H9 (cell line): ENCODE measurements at regions not wholly inside any gene's neighbourhood (a gene's known extent, or its start where the extent isn't known, plus 50 kb on each side); places are given as distances from the start of the nearest gene placed in this dataset.
A peak's percentile ranks its signal among the peaks of the same experiment; 100 is the strongest.

Source experiments
- DNase-seq: peaks from one replicate; pipeline ENCODE4 v3.0.0-alpha.2; 2017
- H2AFZ ChIP-seq: one replicate; pipeline ENCODE4 v1.6.1; 2013; ENCODE audit warnings: mild to moderate bottlenecking, low read length, control low read depth, moderate library complexity
- H2AK5ac ChIP-seq: 2 replicates; pipeline ENCODE4 v1.6.1; 2013; ENCODE audit warnings: low read length, control low read depth, mixed read lengths; ENCODE audit not compliant: insufficient read length
- H2BK120ac ChIP-seq: one replicate; pipeline ENCODE4 v1.6.1; 2013; ENCODE audit warnings: low read depth, mild to moderate bottlenecking, low read length, control low read depth, inconsistent platforms; ENCODE audit not compliant: poor library complexity, severe bottlenecking
- H2BK12ac ChIP-seq: 2 replicates; pipeline ENCODE4 v1.6.1; 2013; ENCODE audit warnings: low read length, control low read depth, mixed read lengths, low read depth; ENCODE audit not compliant: insufficient read length
- H2BK15ac ChIP-seq: 2 replicates; pipeline ENCODE4 v1.6.1; 2013; ENCODE audit warnings: low read depth, low read length, control low read depth
- H2BK20ac ChIP-seq: one replicate; pipeline ENCODE4 v1.6.1; 2013; ENCODE audit warnings: low read depth, mild to moderate bottlenecking, low read length, control low read depth, inconsistent platforms; ENCODE audit not compliant: poor library complexity, severe bottlenecking
- H2BK5ac ChIP-seq: 2 replicates; pipeline ENCODE4 v1.6.1; 2013; ENCODE audit warnings: low read length, control low read depth, mixed read lengths; ENCODE audit not compliant: insufficient read length
- H3K14ac ChIP-seq: 2 replicates; pipeline ENCODE4 v1.6.1; 2013; ENCODE audit warnings: low read length, control low read depth; ENCODE audit not compliant: insufficient read depth
- H3K18ac ChIP-seq: 2 replicates; pipeline ENCODE4 v1.6.1; 2013; ENCODE audit warnings: low read depth, mild to moderate bottlenecking, mixed read lengths, low read length, control low read depth; ENCODE audit not compliant: insufficient read length
- H3K23ac ChIP-seq: 2 replicates; pipeline ENCODE4 v1.6.1; 2013; ENCODE audit warnings: low read length, control low read depth, mixed read lengths, low read depth; ENCODE audit not compliant: insufficient read length
- H3K23me2 ChIP-seq: 2 replicates; pipeline ENCODE4 v1.6.1; 2013; ENCODE audit warnings: low read depth, mild to moderate bottlenecking, mixed read lengths, low read length, control low read depth; ENCODE audit not compliant: insufficient read length, poor library complexity, severe bottlenecking
- H3K27ac ChIP-seq: 2 replicates; pipeline ENCODE4 v1.5.1; 2013; ENCODE audit warnings: low read length, control low read depth, mixed read lengths, low read depth; ENCODE audit not compliant: insufficient read length
- H3K27me3 ChIP-seq: 2 replicates; pipeline ENCODE4 v1.6.1; 2013; ENCODE audit warnings: low read length, control low read depth, inconsistent platforms; ENCODE audit not compliant: insufficient read depth
- H3K4ac ChIP-seq: 2 replicates; pipeline ENCODE4 v1.6.1; 2013; ENCODE audit warnings: low read depth, mild to moderate bottlenecking, control low read depth, inconsistent platforms, low read length, moderate library complexity
- H3K4me1 ChIP-seq: 2 replicates; pipeline ENCODE4 v1.6.1; 2013; ENCODE audit warnings: low read length, control low read depth, inconsistent platforms; ENCODE audit not compliant: insufficient read depth
- H3K4me2 ChIP-seq: 2 replicates; pipeline ENCODE4 v1.6.1; 2013; ENCODE audit warnings: low read length, control low read depth, mixed read lengths; ENCODE audit not compliant: insufficient read length, insufficient read depth
- H3K56ac ChIP-seq: 2 replicates; pipeline ENCODE4 v1.6.1; 2013; ENCODE audit warnings: low read depth, mild to moderate bottlenecking, mixed read lengths, low read length, control low read depth; ENCODE audit not compliant: insufficient read length
- H3K79me1 ChIP-seq: 2 replicates; pipeline ENCODE4 v1.6.1; 2013; ENCODE audit warnings: low read depth, mild to moderate bottlenecking, moderate library complexity, low read length, control low read depth, inconsistent platforms; ENCODE audit not compliant: insufficient read depth, poor library complexity, severe bottlenecking
- H3K79me2 ChIP-seq: 2 replicates; pipeline ENCODE4 v1.6.1; 2013; ENCODE audit warnings: low read length, control low read depth, inconsistent platforms; ENCODE audit not compliant: insufficient read depth
- H3K9ac ChIP-seq: 2 replicates; pipeline ENCODE4 v1.6.1; 2013; ENCODE audit warnings: low read length, control low read depth, mixed read lengths; ENCODE audit not compliant: insufficient read length; ENCODE audit errors: extremely low read depth
- H3K9me3 ChIP-seq: one replicate; pipeline ENCODE4 v1.6.1; 2013; ENCODE audit warnings: low read depth, low read length, inconsistent platforms; ENCODE audit not compliant: control insufficient read depth
- H3T11ph ChIP-seq: one replicate; pipeline ENCODE4 v1.6.1; 2013; ENCODE audit warnings: mild to moderate bottlenecking, low read length, control low read depth, inconsistent platforms
- H4K20me1 ChIP-seq: one replicate; pipeline ENCODE4 v1.6.1; 2013; ENCODE audit not compliant: control insufficient read depth, insufficient read length, insufficient read depth
- H4K5ac ChIP-seq: 2 replicates; pipeline ENCODE4 v1.6.1; 2013; ENCODE audit warnings: low read depth, mild to moderate bottlenecking, mixed read lengths, low read length, control low read depth; ENCODE audit not compliant: insufficient read length
- H4K8ac ChIP-seq: replicated peaks from 2 replicates; pipeline ENCODE4 v1.6.1; 2013; ENCODE audit warnings: low read length, control low read depth, mixed read lengths, low read depth; ENCODE audit not compliant: insufficient read length
- H4K91ac ChIP-seq: 2 replicates; pipeline ENCODE4 v1.6.1; 2013; ENCODE audit warnings: low read depth, mild to moderate bottlenecking, moderate library complexity, mixed read lengths, low read length, control low read depth; ENCODE audit not compliant: insufficient read length
- H3K27ac Mint-ChIP-seq, 3 experiments: 2 replicates in 2 of 3; 3 replicates in 1 of 3; pipeline ENCODE4 v1.8.0; 2020 to 2021; ENCODE audit warnings: mixed read lengths in 3 of 3, mild to moderate bottlenecking in 1 of 3, moderate library complexity in 1 of 3
- H3K27me3 Mint-ChIP-seq: 2 replicates; pipeline ENCODE4 v1.8.0; 2021; ENCODE audit warnings: low read depth, mild to moderate bottlenecking, moderate library complexity, mixed read lengths
- H3K36me3 Mint-ChIP-seq, 3 experiments: 2 replicates in 2 of 3; 3 replicates in 1 of 3; pipeline ENCODE4 v1.8.0; 2020 to 2021; ENCODE audit warnings: low read depth in 3 of 3, mixed read lengths in 3 of 3; ENCODE audit not compliant: insufficient read depth in 1 of 3
- H3K4me1 Mint-ChIP-seq, 2 experiments: 2 replicates each; pipeline ENCODE4 v1.8.0; 2020; ENCODE audit warnings: mixed read lengths in 2 of 2
- H3K4me3 Mint-ChIP-seq, 2 experiments: 2 replicates in 1 of 2; 3 replicates in 1 of 2; pipeline ENCODE4 v1.8.0; 2020 to 2021; ENCODE audit warnings: mild to moderate bottlenecking in 2 of 2, mixed read lengths in 2 of 2, moderate library complexity in 1 of 2
- H3K9me3 Mint-ChIP-seq, 2 experiments: 2 replicates in 1 of 2; 3 replicates in 1 of 2; pipeline ENCODE4 v1.8.0; 2020; ENCODE audit warnings: mild to moderate bottlenecking in 2 of 2, mixed read lengths in 2 of 2, moderate library complexity in 1 of 2
- WGBS: extraction: QIAGEN DNeasy Blood & Tissue Kit; methylation state at CpG from one replicate; pipeline ENCODE4 v1.1.7; 2013; ENCODE audit warnings: missing lambda C conversion rate, low lambda C conversion rate, mixed read lengths; ENCODE audit not compliant: insufficient read length; ENCODE audit errors: extremely low coverage; 5-methylcytosine and 5-hydroxymethylcytosine counted together
- TF ChIP-seq, protein P1 (sequence below): fragments of 200-600 bp; sonication (generic); conservative IDR thresholded peaks from 3 replicates; pipeline ENCODE4 v1.8.0; 2021; ENCODE audit warnings: antibody characterized with exemption, mild to moderate bottlenecking

DNA sequence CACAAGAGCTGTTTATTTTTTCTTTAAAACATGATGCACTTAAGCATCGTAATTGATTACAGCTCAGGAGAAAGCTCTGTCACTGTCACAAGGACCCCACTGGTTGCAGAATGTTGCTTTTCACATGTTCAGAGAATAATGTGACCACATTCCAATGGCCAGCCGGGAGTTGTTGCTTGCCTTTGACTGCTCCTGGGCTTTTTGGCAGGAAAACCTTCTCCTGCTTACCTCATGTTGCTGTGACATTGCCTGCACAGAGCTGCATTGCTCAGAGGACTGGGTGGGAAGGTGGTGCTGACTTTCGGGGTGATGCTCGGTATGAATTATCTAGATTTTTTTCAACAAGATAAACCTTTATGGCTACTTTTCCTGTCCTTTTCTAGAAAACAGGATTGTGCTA lies 88.2 kb downstream of the PALM2AKAP2 start:
- Histone ChIP-seq H2BK12ac (no peak overlapping the region), H3K79me2 (no peaks in the 10 kb centered on the region)
- H3K9me3 Mint-ChIP-seq: no peaks in the 10 kb centered on the region

More for the DNA sequence above, 88.2 kb downstream of the PALM2AKAP2 start:
- Histone ChIP-seq H3K4me2 (no peak overlapping the region), H2BK120ac (no peak overlapping the region), H2BK5ac (no peak overlapping the region), H3K4me1 (no peaks in the 10 kb centered on the region), H3K27ac (no peak overlapping the region), H3K4ac (no peak overlapping the region), H3K9ac (no peak overlapping the region), H2AK5ac (no peak overlapping the region), H3K14ac (no peak overlapping the region), H3K18ac (no peak overlapping the region), H3K56ac (no peak overlapping the region), H4K8ac (no peak overlapping the region), H2AFZ (no peak overlapping the region), H2BK20ac (no peak overlapping the region), H2BK15ac (no peak overlapping the region), H4K20me1 (no peaks in the 10 kb centered on the region), H3K9me3 (no peaks in the 10 kb centered on the region), H3T11ph (no peak overlapping the region), H4K5ac (no peak overlapping the region), H3K79me1 (no peaks in the 10 kb centered on the region), H3K27me3 (no peaks in the 10 kb centered on the region), H3K23ac (no peak overlapping the region), H3K23me2 (no peaks in the 10 kb centered on the region), H4K91ac (no peak overlapping the region)
- Mint-ChIP-seq H3K27ac (peak overlapping the region in 1 of 3 experiments; percentile 77; a peak in 1 of 7 replicates), H3K4me3 (no peak overlapping the region), H3K4me1 (peaks cover 5 to 10% of the 10 kb centered on the region in 2 experiments), H3K36me3 (no peaks in the 10 kb centered on the region), H3K27me3 (no peaks in the 10 kb centered on the region)
- no CpG with 5 or more reads among the region's 4 CpGs for WGBS
- no peak for DNase-seq
- TF ChIP-seq, protein P1, sequence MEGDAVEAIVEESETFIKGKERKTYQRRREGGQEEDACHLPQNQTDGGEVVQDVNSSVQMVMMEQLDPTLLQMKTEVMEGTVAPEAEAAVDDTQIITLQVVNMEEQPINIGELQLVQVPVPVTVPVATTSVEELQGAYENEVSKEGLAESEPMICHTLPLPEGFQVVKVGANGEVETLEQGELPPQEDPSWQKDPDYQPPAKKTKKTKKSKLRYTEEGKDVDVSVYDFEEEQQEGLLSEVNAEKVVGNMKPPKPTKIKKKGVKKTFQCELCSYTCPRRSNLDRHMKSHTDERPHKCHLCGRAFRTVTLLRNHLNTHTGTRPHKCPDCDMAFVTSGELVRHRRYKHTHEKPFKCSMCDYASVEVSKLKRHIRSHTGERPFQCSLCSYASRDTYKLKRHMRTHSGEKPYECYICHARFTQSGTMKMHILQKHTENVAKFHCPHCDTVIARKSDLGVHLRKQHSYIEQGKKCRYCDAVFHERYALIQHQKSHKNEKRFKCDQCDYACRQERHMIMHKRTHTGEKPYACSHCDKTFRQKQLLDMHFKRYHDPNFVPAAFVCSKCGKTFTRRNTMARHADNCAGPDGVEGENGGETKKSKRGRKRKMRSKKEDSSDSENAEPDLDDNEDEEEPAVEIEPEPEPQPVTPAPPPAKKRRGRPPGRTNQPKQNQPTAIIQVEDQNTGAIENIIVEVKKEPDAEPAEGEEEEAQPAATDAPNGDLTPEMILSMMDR: no peak
